Spleen (tissue), 11 donors: ENCODE measurements at regions not wholly inside any gene's neighbourhood (a gene's known extent, or its start where the extent isn't known, plus 50 kb on each side); places are given as distances from the start of the nearest gene placed in this dataset.

Experiments used
- DNase-seq: peaks from one replicate; pipeline ENCODE4 v3.0.0-alpha.2; 2020
- H3K27ac ChIP-seq, 8 donors: fragments of 200-600 bp; sonication (generic) in 7 of 8; 1 replicate in 4 of 8; 2 replicates in 4 of 8; pipeline versions ENCODE4 v1.5.0 to v1.8.0; 2016 to 2021; ENCODE audit warnings: inconsistent platforms in 4 of 8, mild to moderate bottlenecking in 4 of 8, moderate library complexity in 1 of 8
- H3K27me3 ChIP-seq, 7 donors: fragments of 200-600 bp; sonication (generic) in 6 of 7; replicated peaks in 1 of 7; 1 replicate in 4 of 7; 2 replicates in 3 of 7; pipeline versions ENCODE4 v1.5.0 to v1.8.0; 2016 to 2021; ENCODE audit warnings: inconsistent platforms in 3 of 7, mild to moderate bottlenecking in 1 of 7
- H3K36me3 ChIP-seq, 6 donors: fragments of 200-600 bp; sonication (generic) in 5 of 6; 1 replicate in 4 of 6; 2 replicates in 2 of 6; pipeline versions ENCODE4 v1.5.0 to v1.8.0; 2016 to 2021; ENCODE audit warnings: inconsistent platforms in 2 of 6
- H3K4me1 ChIP-seq, 6 donors: fragments of 200-600 bp; sonication (generic) in 5 of 6; 1 replicate in 3 of 6; 2 replicates in 3 of 6; pipeline versions ENCODE4 v1.5.0 to v1.8.0; 2016 to 2021; ENCODE audit warnings: inconsistent platforms in 3 of 6
- H3K4me3 ChIP-seq, 8 donors: fragments of 200-600 bp; sonication (generic) in 7 of 8; 1 replicate in 4 of 8; 2 replicates in 4 of 8; pipeline versions ENCODE4 v1.5.0 to v1.8.0; 2016 to 2021; ENCODE audit warnings: inconsistent platforms in 4 of 8, mild to moderate bottlenecking in 4 of 8, moderate library complexity in 2 of 8
- H3K9me3 ChIP-seq, 8 donors: fragments of 200-600 bp; sonication (generic) in 7 of 8; 1 replicate in 4 of 8; 2 replicates in 4 of 8; pipeline versions ENCODE4 v1.5.0 to v1.8.0; 2016 to 2021; ENCODE audit warnings: inconsistent platforms in 4 of 8
- CTCF ChIP-seq, 11 experiments: fragments of 200-600 bp in 7 of 11; fragments of 450-650 bp in 4 of 11; sonication (generic) in 4 of 11; IDR thresholded peaks in 8 of 11; conservative IDR thresholded peaks in 3 of 11; 1 replicate in 7 of 11; 2 replicates in 4 of 11; pipeline versions ENCODE4 v1.4.0 to v1.8.0; 2016 to 2021; ENCODE audit warnings: antibody characterized with exemption in 11 of 11, inconsistent platforms in 4 of 11, mild to moderate bottlenecking in 1 of 11
- POLR2A ChIP-seq, 3 donors: fragments of 450-650 bp; IDR thresholded peaks; one replicate each; pipeline ENCODE4 v1.5.1; 2017; ENCODE audit warnings: antibody characterized with exemption in 3 of 3, mild to moderate bottlenecking in 1 of 3
- POLR2AphosphoS5 ChIP-seq, 3 donors: sonication (generic); formaldehyde crosslinking; IDR thresholded peaks; one replicate each; pipeline ENCODE4 v1.5.1; 2017; ENCODE audit warnings: antibody characterized with exemption in 3 of 3
- WGBS, 5 donors: extraction: QIAGEN DNeasy Blood & Tissue Kit in 3 of 5; methylation state at CpG; one replicate each; pipeline versions ENCODE4 v1.1.5 to v1.1.7; 2013 to 2018; 5-methylcytosine and 5-hydroxymethylcytosine counted together
- intact Hi-C: fragments of 100-400 bp; cut with DNase I; formaldehyde crosslinking; loops from one replicate; pipeline ENCODE4 v1.15.0; 2023; ENCODE audit warnings: low total_unique reads
- donor health status: healthy with polysubstance abuse.
- donor health status: DM: no; HTN: no; CAD: no; lungs with moderate emphysema.
- donor health status: DM: no; HTN: no; CAD: no.
- donor health status: Bipolar disorder and iron deficiency.
- donor health status: healthy.
- donor health status: DM: no; HTN: no; CAD: no.
- donor health status: DM: yes; HTN: yes; CAD: no.

GRCh38 chr16:89040391-89040790 lies 53.3 kb upstream of the ACSF3 start:
- Histone ChIP-seq H3K27me3 (peaks cover 0 to 97% (median 22%) of the 10 kb centered on the region in 7 donors), H3K36me3 (no peaks in the 10 kb centered on the region), H3K9me3 (no peaks in the 10 kb centered on the region), H3K4me1 (peaks cover 0 to 7% (median 3%) of the 10 kb centered on the region in 6 donors), H3K27ac (no peak overlapping the region), H3K4me3 (no peak overlapping the region)
- WGBS, 5 donors = 79 to 91% (median 83%) methylated on average over 8 of the region's 8 CpGs
- DNase-seq = peak; percentile 50
- TF ChIP-seq POLR2A (IDR thresholded peaks at IDR 0.05) (no peak), POLR2AphosphoS5 (IDR thresholded peaks at IDR 0.05) (no peak), CTCF (IDR thresholded peaks at IDR 0.05 in 8 of 11, conservative IDR thresholded peaks at IDR 0.05 in 3 of 11) (no peak)
- intact Hi-C loops = no loop called here

- Histone ChIP-seq H3K9me3 (no peaks in the 10 kb centered on the region), H3K4me1 (peaks cover 0 to 7% (median 3%) of the 10 kb centered on the region in 6 donors), H3K27me3 (peaks cover 0 to 94% (median 22%) of the 10 kb centered on the region in 7 donors), H3K4me3 (no peak overlapping the region), H3K36me3 (no peaks in the 10 kb centered on the region), H3K27ac (no peak overlapping the region)
- intact Hi-C loops = no loop called here
- no peak for TF ChIP-seq POLR2A (IDR thresholded peaks at IDR 0.05)
- TF ChIP-seq CTCF (IDR thresholded peaks at IDR 0.05 in 8 of 11, conservative IDR thresholded peaks at IDR 0.05 in 3 of 11) = no peak
- no peak for TF ChIP-seq POLR2AphosphoS5 (IDR thresholded peaks at IDR 0.05)
- DNase-seq = peak; percentile 70
- 77 to 94% (median 86%) methylated on average over 15 to 25 of the region's 25 CpGs for WGBS, 5 donors
Measured at GRCh38 chr16:89040861-89041570, 52.6 kb upstream of the ACSF3 start.

- Histone ChIP-seq H3K4me1 (peaks cover 0 to 7% (median 3%) of the 10 kb centered on the region in 6 donors), H3K27ac (no peak overlapping the region), H3K4me3 (no peak overlapping the region), H3K9me3 (no peaks in the 10 kb centered on the region), H3K27me3 (peaks cover 0 to 86% (median 22%) of the 10 kb centered on the region in 7 donors), H3K36me3 (no peaks in the 10 kb centered on the region)
- 82 to 94% (median 86%) methylated on average over 41 to 42 of the region's 42 CpGs for WGBS, 5 donors
- peak; percentile 67 for DNase-seq
- intact Hi-C loops = no loop called here
- TF ChIP-seq CTCF (IDR thresholded peaks at IDR 0.05 in 8 of 11, conservative IDR thresholded peaks at IDR 0.05 in 3 of 11) = no peak
- no peak for TF ChIP-seq POLR2A (IDR thresholded peaks at IDR 0.05)
- no peak for TF ChIP-seq POLR2AphosphoS5 (IDR thresholded peaks at IDR 0.05)
Measured at GRCh38 chr16:89041571-89042481, 51.8 kb upstream of the ACSF3 start.
